Esophagus muscularis mucosa (tissue), 4 donors: ENCODE measurements at regions not wholly inside any gene's neighbourhood (a gene's known extent, or its start where the extent isn't known, plus 50 kb on each side); places are given as distances from the start of the nearest gene placed in this dataset.

Experiments used
- EP300 ChIP-seq: sonication (generic); formaldehyde crosslinking; IDR thresholded peaks from one replicate; pipeline ENCODE4 v1.6.1; 2017; ENCODE audit warnings: antibody characterized with exemption
- POLR2AphosphoS5 ChIP-seq, 2 donors: sonication (generic); formaldehyde crosslinking; IDR thresholded peaks; one replicate each; pipeline ENCODE4 v1.6.1; 2017; ENCODE audit warnings: antibody characterized with exemption in 2 of 2
- TF ChIP-seq, protein P1 (sequence below), 3 experiments: fragments of 200-600 bp in 2 of 3; fragments of 450-650 bp in 1 of 3; sonication (generic) in 2 of 3; IDR thresholded peaks; one replicate each; pipeline ENCODE4 v1.5.1; 2017 to 2019; ENCODE audit warnings: antibody characterized with exemption in 3 of 3, mild to moderate bottlenecking in 2 of 3, moderate library complexity in 1 of 3

- TF ChIP-seq, protein P1, sequence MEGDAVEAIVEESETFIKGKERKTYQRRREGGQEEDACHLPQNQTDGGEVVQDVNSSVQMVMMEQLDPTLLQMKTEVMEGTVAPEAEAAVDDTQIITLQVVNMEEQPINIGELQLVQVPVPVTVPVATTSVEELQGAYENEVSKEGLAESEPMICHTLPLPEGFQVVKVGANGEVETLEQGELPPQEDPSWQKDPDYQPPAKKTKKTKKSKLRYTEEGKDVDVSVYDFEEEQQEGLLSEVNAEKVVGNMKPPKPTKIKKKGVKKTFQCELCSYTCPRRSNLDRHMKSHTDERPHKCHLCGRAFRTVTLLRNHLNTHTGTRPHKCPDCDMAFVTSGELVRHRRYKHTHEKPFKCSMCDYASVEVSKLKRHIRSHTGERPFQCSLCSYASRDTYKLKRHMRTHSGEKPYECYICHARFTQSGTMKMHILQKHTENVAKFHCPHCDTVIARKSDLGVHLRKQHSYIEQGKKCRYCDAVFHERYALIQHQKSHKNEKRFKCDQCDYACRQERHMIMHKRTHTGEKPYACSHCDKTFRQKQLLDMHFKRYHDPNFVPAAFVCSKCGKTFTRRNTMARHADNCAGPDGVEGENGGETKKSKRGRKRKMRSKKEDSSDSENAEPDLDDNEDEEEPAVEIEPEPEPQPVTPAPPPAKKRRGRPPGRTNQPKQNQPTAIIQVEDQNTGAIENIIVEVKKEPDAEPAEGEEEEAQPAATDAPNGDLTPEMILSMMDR (IDR thresholded peaks at IDR 0.05): no peak
- TF ChIP-seq POLR2AphosphoS5 (IDR thresholded peaks at IDR 0.05): no peak
- no peak for TF ChIP-seq EP300
These were observed 307.8 kb upstream of the TPK1 start for GRCh38 chr7:145143685-145144084.
